ENCODE measurements at regions not wholly inside any gene's neighbourhood (a gene's known extent, or its start where the extent isn't known, plus 50 kb on each side); places are given as distances from the start of the nearest gene placed in this dataset.
"Not testable (repeated sequence)": the region's sequence is repeated elsewhere in the genome, so short reads cannot be mapped to it uniquely, and the experiment has no call there.

DNA sequence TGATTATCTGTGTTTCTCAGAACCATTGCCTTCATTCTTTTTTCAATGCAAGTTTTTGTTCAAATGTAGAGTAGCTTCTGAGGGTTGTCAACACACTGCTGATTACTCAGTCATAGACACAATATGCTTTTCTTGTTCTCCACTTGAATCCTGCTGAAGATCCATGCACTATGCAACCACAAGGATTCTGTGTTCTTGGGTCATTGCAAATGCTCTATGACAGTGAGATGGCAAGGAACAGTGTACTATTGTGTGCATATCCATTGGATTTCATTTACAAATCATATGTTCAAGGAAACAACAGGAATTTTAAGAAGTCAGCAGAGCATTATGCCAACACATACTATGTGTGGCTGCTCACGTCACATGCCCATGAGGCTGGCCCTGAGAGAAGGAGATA lies 1590.2 kb downstream of the EFNA5 start:
- no peak for DNase-seq

DNA sequence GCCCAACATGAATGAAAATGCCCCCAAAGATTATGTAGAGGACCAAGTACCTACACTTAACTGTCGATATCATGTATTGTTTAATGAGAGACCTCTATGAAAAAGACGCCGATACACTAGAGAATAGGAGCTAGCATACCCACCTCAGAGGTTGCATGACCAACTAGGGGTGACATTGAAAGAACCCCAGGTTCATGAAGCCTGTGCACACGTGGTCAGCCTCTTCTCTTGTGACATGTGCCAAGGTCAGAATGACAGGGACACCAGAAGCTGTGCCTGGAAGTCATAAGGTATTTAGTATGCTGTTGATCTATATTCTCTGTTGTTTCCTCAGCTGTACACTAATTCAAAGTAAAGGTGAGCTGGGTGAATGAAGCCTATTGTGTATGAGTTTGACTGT lies 1594.1 kb downstream of the EFNA5 start:
- no peak for DNase-seq

DNA sequence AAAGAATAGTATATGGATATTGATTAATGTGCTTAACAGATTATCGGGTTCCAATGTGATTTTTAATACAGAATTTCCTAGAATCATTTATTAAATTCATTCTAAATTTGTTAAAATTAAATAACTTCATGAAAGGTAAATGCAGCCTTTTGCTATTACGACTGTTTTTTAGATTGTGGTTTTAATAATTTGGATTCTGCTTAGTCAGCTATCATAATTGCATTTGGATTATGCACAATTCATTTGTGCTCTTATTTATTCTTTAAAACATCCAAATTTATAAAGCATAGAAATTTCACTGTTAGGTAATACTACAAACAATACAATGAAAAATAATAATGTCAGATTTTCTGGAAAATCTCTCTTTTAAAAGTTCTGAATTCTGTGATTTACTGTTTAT lies 1598.5 kb downstream of the EFNA5 start:
- DNase-seq = no peak

DNA sequence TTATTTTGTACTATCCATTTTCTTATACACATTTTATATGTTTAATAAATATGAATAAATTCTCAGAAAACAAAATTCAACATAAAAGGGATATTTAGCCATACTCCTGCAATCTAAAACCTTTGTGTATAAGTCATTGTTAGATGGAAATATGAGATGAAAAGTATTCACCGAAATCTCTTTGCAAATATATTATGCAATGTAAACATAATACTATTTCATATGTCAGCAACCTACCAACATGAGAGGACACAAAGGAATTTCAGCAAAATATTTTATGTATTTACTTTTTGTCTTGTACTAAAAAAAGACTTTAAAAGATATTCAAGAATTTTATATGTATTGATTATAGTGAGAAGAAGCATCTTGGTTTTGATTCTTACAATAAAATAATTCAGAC lies 1623.4 kb downstream of the EFNA5 start:
- no peak for DNase-seq

DNA sequence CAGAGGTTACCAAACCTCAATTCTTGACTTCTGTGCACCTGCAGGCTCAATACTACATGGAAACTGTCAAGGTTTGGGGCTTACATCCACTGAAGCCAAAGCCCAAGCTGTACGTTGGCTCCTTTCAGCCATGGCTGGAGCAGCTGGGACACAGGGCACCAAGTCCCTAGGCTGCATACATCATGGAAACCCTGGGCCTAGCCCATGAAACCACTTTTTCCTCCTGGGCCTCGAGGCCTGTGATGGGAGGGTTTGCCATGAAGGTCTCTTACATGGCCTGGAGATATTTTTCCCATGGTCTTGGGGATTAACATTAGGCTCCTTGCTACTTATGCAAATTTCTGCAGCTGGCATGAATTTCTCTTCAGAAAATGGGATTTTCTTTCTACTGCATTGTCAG lies 1638.7 kb downstream of the EFNA5 start:
- DNase-seq = not testable (repeated sequence)

DNA sequence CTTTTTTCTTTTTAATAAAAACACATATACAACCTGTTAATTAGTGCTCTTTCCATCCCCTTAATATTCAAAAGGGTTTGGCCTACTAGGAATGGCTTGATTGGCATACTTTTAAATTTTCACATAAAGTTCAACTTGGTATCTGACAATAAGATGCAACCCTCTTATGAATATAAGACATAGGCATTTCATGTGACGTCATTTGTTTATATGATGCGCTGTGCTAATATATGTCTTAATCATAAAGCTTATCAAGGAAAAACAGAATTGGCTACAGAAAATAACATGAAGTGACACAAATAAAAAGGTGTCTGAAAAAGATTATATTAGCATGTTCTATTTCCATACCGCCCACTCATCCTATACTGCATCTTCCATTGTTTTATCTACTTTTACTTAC lies 1642.4 kb downstream of the EFNA5 start:
- no peak for DNase-seq

DNA sequence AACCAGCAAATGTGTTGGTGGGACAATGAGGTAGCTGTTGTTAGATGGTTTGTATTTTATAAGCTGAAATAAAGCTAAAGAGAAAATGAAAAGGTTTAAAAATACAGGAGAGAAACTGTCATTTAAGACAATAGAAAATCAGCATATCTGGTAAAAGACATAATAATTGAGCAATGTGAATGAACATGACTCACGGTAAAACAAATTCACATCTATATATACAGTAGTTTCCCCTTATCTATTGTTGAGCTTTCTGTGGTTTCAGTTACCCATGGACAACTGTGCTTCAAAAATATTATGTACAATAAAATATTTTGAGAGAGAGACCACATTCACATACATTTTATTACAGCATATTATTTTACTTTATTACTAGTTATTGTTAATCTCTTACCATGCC lies 1649.8 kb downstream of the EFNA5 start:
- DNase-seq = no peak

DNA sequence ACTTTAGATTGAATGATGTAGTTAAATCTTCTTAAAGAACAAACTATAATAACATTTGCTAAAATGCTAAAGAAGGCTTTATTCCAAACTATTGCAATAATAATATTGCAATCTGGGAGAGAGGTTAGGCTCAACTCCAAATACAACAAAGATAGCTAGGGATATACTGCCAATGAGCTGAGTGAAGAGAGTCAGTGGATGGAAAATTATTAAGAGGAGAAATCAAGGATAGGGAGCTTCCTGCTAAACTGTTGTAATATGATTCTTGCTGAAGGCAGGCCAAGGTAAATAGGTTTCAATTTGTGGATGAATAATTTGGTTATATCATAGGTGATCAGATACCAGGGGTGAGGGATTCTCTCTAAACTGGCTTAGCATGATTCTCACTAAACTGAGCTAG lies 1651.5 kb downstream of the EFNA5 start:
- no peak for DNase-seq

DNA sequence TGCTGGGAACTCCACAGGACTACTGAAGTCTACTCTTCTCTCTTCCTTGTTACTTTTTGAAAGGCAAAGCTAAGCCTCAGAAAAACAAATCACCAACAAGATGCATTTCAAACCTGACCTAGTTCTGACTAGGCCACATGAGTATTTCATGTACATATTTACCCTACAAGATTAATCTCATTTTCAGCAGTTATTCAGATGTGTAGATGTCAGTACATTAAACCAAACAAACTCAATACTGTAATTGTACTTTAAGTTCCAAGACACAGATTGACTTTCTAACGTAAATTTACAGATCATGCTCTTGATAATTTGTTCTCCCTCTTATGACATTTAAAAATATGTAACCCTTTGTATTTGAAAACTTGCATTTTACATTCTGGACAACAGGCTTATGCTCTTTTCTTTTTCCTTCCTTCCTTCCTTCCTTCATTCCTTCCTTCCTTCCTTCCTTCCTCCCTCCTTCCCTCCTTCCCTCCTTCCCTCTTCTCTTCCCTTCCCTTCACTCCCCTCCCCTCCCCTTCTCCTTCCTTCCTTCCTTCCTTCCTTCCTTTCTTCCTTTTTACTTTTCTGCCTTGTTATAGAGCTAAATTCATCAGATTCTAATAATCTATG lies 1653.4 kb downstream of the EFNA5 start:
- DNase-seq = no peak

DNA sequence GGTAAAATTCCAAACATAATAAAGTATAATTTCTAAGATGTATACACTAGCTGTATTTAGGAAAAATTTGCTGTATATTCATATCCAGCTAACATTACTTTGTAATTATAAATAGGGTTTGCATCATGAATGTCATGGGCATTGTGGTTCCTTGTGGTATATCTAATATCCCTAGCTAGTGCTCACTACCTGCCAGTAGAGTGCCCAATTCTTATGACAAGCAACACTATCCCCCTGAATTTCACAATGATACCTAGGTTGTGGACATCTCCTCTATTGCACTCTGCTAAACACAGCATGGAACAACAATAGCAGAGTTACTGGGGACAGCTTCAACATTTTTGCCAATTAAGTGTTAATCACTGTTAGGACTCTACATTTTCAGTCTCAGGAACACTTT lies 1656.5 kb downstream of the EFNA5 start:
- DNase-seq = no peak

DNA sequence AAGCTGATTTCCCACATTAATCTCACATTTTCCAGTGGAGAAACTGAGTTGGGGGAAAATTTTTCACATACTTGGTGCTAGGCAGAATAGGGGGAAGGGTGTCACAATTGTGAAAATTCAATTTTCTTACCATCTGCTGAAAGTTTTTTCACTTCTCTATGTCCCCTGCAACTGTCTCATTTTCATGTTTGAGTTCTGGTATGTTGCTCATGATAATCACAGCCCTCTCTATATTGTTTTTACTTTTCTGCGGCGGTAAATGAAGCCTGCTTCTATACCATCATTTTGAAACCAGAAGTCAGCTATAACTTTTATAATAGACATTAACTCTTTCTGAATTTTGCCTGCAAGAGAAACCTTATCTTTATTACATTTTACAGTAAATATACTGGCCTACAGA lies 1664.5 kb downstream of the EFNA5 start:
- no peak for DNase-seq

DNA sequence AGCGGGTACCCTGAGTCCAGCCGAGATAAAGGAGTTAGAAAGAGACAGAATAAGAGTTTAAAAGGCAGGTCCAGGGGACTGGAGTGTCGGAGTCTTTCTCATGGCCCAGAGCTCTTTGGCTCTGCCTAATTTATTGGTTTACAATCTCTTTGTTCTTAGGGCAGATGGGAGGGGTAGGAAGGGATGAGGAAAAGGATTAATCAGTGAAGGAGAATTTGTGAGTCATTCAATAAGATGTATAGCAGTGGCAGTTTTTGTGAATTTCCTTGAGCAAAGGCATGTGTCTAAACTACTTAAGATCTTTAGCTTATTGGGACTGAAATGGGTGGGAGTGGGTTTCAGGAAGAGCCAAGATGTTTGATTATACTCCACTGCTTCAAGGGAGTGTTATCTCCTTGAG lies 1671.7 kb downstream of the EFNA5 start:
- DNase-seq = not testable (repeated sequence)

DNA sequence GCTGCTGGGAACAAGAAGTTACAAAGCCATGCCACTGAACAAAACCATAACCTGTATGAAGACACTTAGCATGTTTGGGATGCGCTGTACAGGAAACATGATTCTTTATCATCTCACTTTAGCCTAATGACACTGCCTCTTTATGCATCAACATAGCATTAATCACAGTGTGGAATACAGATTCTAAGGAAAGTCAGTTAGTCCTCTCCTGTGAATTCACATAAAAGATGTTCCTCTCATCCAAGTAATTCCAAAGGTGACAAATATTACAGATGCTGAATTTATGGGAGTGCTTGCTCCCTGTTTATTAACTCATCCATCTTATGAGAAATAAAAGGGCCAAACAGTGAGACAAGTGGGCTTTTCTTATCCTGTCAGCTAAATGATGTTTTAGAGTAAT lies 1677.7 kb downstream of the EFNA5 start:
- DNase-seq = no peak

DNA sequence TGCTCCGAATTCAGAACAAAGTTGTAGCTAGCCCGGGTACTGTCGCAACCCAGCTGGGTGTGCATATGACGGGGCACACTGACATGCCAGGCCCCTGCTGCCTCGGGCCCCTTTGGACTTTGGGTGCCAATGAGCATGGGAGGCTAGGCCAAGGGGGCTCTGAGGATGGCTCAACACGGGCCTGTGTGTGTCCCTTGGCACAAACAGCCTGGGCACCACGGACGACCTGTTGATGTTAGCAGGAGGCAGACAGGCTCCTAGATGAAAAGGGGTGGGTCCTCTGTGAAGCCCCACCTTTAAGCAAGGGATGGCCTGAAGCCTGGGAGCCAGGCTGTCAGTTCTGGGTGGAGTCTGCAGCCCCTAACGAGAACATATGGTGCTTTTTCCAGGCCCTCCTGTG lies 1688.2 kb downstream of the EFNA5 start:
- no peak for DNase-seq

DNA sequence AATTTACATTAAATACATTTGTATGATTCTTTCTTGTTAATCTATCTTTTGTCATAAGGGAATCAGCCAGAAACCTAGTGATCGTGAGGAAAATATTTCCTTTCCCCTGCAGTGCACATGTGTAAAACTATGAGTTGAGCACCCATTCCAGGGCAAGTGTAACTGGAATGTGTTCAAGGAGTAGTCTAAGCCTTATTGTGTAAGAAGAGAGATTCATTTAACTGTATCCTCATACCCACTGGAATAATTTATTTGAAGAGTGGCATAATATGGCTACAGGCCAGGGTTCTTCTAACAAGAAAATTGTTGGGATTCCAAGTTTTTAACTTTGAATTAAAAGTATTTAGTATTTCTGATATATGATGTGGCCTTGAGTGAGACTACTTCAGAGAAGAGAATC lies 1692.7 kb downstream of the EFNA5 start:
- no peak for DNase-seq

DNA sequence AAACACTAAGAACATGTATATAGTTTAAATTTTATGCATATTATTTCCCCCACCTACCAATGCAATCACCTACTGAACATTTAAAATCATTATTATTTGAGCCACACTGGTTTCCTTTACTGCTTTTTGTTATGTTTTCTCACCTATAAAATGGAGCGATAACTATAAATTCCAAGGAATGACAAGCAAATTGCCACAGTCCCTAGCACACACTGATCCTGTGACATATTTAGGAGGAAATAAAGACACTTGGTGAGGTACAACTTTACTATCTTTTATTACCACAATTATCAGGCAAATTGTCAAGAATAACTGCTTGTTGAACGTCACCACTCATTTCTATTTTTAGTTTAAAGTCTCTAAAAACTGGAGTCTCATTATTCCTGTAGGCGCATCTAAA lies 1693.6 kb downstream of the EFNA5 start:
- DNase-seq = no peak

DNA sequence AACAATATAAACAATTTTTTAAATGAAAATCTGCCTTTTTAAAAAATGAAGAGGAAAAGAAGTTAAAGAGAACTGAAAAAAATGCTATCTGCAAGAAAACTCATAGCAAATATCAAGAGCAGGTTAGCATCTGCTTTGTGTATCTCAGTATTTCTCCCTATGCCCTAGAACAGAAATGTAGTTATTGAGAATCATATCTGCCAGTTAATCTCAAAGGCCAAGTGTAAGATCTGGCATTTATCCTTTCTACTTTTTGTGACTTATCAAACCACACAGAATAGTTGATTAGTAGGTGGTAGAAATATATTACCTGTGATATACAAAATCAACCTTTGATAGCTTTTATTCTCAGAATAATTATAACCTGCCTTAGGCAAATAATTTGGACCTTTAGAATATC lies 1699.8 kb downstream of the EFNA5 start:
- DNase-seq = no peak

DNA sequence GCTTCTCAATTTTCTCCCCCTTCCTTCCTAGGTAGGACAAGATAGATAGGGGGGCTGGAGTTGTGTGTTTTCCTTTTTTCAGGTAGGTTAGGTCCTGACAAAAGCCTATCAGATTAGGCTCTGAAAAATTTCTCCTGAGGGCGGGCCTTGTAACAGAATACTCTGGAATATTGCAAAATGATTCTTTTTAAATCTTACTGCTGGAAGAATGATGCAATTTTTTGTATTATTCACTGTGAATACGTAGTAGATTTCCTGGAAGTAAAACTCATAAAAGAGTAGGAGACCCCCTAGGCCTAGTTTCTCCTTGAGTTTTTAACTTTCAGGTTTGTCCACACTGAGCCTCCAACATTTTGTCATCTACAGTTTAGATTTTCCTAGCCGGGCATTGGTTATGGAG lies 1701.8 kb downstream of the EFNA5 start:
- DNase-seq = no peak

DNA sequence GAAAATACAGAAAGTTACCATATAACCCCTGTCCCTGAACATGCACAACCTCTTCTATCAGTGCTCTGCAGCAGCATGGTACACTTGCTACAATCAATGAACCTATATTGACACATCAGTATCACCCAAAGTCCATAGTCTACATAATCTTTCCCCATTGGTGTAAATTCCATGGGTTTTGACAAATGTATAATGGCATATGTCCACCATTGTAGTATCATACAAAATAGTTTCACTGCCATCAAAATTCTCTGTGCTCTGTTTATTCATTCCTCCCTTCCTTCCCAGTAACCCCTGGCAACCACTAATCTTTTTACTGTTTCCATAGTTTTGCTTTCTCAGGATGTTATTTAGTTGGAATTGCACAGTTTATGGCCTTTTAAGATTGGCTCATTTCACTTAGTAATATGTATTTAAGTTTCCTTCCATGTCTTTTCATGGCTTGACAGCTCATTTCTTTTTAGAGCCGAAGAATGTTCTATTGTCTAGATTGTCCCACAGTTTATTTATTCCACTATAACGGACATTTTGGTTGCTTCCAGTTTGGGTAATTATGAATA lies 1707.0 kb downstream of the EFNA5 start:
- DNase-seq = no peak

DNA sequence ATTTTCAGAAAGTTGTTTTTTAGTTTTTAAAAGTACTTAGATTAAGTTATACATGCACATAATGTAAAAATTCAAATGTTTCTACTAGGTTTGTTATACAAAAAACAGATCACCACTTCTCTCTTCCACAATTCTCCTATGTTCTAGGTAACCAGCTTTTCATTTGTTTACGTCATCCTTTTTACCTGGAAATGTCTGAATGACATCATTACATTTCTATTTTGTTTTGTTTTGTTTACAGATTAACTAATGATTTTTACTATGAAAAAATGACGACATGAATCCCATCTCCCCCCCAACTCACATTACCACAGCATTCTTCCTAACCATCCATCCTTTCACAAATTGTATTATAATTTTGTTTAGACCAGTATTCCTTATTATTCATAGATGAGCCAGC lies 1709.2 kb downstream of the EFNA5 start:
- DNase-seq = no peak

DNA sequence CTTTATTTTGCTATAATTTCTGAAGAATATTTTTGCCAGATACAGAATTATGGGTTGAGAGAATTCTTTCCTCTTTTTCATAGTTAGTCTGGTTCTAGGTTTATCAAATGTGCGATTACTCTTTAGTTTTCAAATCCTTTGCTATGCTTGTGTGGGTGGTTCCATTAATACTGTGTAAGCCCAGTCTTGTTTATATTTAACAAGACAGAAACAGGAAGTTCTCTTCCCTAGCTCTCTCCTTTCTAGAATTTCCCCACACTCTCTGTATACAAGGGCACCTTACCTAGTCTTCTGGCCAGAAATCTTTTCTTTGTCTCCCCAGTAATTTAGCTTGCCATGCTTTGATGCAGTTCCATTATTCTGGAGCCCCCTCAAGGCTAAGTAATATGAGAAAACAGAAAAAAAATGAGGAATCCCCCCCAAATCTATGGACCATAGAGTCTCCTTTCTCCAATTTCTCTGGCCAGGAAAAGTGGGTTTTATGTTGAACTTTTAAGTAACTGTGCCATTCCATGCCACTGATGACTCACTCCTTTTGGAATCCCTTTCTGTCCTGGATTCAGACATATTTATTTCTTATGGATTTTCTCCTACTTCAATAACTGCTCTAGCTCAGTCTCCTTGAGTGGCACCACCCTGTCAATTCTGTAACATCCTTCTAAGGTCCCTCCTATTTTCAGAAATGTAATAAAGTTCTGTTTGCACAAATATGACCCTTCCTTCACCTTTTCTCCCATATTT lies 1714.1 kb downstream of the EFNA5 start:
- DNase-seq = no peak

DNA sequence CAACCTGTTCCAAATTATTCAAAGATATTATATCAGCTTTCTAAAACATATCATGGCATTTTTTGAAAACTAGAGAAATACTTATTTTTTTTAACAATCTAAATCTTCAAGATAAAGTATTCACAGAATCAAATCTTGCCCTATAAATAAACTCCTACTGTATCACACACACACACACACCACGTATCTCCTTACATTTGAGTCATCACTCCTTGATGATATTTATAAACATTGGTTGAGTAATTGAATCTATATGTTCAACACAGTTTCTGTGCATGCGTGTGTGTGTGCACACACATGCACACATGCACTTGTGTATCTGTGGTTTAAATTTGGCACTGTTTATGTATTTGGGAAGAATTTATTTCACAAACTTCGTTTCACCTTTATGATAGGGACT lies 1716.4 kb downstream of the EFNA5 start:
- no peak for DNase-seq

DNA sequence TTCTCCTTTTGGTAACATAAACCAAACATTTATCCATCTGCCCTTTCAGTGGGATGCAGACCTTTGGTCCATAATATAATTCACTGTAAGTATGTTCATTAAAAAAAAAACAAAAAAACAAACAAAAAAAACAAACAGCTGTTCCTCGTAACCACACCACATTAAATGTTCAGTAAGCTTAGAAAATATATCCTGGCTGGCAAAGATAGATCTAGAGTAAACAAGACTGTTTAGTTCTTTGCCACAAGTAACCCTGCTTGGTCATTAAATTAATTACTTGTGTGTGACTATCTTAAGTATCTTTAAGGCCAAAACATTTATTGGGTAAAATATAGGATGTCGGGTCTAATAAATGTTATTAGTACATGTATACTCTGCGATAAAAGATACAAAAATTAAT lies 1717.1 kb downstream of the EFNA5 start:
- DNase-seq = no peak

DNA sequence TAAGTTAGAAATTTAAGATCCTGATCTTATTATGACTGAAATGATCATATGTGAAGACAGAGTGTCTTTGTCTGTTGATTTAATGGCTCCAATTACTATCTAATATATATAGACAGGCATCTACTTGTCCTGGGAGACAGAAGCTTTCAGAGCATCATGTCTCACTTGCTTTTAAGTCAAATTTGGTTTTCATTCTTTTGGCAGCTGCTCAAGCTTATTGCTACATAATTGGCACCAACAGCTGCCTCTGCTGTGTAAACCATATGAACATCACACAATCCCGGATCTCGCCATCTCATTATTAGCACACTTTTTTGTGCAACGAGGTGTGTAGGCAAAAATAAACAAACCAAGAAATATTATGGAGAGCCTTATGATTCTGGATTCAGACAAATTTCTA lies 1717.9 kb downstream of the EFNA5 start:
- DNase-seq = no peak

DNA sequence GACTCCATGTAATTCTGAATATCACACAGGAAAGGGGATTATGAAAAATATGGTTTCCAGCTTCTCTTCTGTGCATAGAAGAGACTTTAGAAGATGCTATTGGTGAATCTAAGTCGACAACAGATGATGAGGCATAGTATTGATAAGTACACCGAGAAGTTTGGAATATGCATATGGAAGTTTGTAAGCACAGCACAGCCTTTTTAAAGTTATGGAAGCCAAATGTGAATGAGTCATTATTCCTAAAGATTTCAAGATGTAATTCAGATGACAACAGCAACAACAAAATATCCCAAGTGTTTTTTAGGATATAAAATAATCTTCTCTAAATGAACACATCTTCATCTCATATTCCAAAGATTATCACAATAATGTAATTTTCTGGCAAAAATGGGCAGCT lies 1723.3 kb downstream of the EFNA5 start:
- DNase-seq = no peak

Measured in CD4-positive, alpha-beta T cell treated with Interferon alpha-2 for 1 hour (primary cell).